Nucleus accumbens (tissue), 56 donors: ENCODE measurements at regions not wholly inside any gene's neighbourhood (a gene's known extent, or its start where the extent isn't known, plus 50 kb on each side); places are given as distances from the start of the nearest gene placed in this dataset.

Experiments
- DNase-seq, 56 donors: peaks; one replicate each; lab custom pipeline; 2025; lab: John Stamatoyannopoulos, UW

DNA sequence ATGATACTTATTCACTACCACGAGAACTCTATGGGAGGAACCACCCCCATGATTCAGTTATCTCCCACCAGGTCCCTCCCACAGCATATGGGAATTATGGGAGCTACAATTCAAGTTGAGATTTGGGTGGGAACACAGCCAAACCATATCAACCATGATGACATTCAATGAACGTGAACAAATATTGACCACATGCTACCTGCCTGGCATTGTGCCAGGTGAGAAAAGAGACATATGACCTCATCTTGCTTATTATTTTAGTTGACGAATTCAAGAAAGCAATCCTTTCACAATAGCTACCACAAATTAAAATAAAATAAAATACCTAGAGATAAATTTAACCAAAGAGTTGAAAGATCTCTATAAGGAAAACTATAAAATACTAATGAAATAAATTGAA lies 286.5 kb upstream of the CRIM1 start:
- no peak for DNase-seq

DNA sequence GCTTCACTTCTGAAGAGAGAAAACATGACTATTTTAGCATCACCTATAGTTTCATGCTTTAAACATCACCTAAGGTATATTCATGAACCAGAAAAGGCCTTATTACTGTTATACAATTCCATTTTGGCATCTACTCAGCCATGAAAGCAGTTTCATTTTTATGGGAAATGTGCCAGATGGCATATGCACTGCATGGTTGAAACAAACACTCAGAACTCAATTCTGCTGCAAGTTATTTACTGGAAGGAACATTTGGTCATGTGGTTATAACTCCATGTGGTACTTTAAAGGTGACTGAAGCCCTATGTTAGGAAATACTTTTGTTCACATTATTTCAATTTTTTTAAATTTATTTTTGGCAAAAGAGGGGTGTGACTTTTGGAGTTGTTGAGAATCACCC lies 287.5 kb upstream of the CRIM1 start:
- no peak for DNase-seq

DNA sequence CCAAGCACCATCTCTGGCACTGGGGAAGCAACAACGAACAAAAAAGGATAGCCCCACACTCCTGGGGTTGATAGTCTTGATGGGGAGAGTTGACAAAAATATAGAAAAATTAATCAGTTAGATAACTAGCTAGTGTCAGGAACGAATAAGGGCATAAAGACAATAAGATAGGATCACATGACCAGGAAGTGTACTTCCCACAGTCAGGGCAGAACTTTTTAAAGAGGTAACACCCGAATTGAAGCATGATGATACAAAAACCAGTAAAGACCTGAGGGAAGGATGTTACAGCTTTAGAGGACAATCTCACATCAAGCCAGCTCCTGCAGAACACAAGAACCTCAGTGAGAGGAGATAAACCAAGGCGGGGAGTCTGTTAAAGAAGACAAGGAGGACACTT lies 295.4 kb upstream of the CRIM1 start:
- DNase-seq = no peak

DNA sequence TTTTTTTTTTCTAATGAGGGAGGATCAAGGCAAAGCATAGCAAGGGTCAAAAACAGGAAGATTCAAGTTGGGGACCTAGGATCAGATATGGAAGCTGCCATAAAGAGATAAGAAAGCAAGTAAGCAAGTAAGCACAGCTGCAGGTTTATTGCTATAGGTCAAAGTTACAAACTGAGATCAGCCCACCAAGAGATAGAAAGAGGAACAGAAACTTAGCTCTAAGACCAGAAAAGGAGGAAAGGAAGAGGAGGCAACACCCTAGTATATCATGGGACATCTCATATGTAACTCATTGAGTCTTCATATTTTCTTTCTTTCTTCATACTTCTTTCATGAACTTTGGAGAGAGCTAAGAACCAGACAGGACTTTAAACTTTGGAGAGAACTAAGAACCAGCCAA lies 295.9 kb upstream of the CRIM1 start:
- no peak for DNase-seq

DNA sequence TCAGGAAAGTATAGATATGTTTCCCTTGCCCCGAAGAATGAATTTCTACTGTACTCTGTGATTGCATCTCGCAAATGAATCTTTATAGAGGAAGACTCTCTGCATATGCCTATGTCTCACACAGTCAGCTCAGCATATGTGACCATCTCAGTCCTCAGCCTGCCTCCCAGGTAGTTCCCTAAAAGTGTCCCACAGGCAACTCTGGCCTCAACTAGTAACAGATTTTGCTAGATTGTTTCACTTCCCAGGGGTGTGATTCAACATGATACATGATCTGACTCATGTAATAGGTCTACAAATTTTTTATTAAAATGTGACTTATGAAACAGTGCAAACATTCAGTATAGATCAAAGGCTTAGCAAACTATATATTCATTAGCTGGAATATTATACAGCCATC lies 296.6 kb upstream of the CRIM1 start:
- DNase-seq = no peak

- no peak for DNase-seq
Observed at GRCh38 chr2:36058076-36058475, 297.5 kb upstream of the CRIM1 start.

- DNase-seq = no peak
Observed at GRCh38 chr2:36052819-36053218, 302.8 kb upstream of the CRIM1 start.

- DNase-seq = no peak
Observed at GRCh38 chr2:36044411-36044810, 311.2 kb upstream of the CRIM1 start.

- no peak for DNase-seq
Observed at GRCh38 chr2:36035137-36035536, 320.4 kb upstream of the CRIM1 start.

- DNase-seq = no peak
Observed at GRCh38 chr2:36032046-36032445, 323.5 kb upstream of the CRIM1 start.

GRCh38 chr2:36031471-36031870 lies 324.1 kb upstream of the CRIM1 start:
- DNase-seq = no peak

DNA sequence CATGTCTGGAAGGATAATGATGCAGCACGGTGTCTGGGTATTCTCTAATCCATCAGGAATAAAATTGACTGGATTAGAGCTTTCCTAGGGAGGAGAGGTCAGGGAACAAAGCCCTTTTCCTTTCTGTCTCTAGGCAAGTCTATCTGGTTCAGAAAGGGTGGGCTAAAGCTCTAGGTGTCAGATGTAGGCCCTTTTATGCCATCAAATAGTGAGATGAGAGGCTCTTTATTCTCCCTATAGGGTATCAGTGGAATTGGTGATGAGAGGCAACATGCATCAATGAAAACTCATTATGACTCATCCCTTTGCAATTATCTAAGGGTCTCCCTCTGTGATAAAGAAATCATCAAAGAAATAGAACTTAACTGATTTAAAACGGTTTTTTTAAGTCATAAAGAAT lies 328.0 kb upstream of the CRIM1 start:
- DNase-seq = no peak

DNA sequence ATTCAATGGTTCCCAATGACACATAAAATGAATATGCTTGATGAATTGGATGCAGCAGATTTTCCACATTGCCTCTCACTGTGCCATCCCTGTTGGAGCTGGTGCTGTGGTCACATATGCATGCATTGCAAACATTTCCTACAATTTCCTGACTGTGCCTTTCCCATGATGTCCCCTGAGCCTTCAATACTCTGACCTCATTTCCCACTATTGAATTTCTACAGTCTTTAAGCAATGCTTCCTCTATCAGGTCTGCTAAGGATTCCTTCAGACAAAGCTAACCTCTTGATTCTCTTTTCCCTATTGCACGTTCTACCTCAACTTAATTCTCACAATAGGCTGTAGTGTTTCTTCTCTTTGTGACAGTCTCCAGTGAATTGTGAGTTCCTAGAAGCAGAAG lies 342.5 kb upstream of the CRIM1 start:
- DNase-seq = no peak

DNA sequence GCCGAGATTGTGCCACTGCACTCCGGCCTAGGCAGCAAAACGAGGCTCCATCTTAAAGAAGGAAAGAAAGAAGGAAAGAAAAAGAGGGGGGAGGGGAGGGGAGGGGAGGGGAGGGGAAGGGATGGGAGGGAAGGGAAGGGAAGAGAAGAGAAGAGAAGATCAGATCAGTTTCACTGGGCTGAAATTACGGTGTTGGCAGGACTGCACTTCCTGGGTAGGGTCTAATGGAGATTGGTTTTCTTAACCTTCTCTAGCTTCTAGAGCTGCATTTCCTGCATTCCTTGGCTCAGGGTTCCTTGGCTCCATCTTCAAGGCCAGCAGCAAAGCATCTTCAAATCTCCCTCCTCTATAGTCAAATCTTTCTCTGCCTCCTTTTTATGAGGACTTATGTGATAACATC lies 349.1 kb upstream of the CRIM1 start:
- no peak for DNase-seq

DNA sequence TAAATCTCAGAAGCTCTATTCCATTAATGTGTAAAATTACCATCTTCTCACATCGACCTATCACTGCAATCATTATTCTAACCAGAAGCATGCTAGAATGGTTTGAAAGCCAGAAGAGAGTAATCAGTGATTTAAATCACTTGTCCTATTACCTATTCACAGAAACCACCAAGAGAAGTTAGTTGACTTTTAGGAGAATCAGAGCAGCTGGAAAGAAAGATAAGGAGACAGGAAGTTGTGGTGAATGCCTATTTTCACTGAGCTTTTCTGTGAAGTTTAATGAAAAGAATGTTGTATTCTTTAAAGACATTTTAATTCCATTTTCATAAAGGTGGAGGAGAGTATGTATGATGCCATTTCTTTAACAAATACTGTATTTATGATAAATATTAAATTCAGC lies 352.6 kb upstream of the CRIM1 start:
- DNase-seq = no peak

DNA sequence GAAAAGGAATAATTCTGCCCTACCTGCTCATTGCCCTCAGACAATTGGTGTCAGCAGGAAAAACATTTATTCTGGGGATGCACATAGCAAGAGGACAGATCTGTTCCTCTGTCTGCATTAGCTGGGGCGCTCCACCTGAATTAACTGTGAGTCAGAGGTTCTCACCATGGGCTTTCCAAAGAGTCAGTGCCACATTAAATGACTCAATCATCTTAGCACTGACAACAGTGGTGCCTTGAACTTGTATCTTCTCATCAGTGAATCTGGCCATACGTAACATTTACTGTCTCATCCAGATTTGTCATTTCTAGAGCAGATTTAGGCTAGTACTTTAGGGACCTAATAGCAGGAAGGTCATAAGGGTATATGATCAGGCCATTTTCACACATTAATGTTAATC lies 358.1 kb upstream of the CRIM1 start:
- no peak for DNase-seq

- DNase-seq = peak in 1 of 56 donors; percentile 3
Observed at GRCh38 chr2:35989503-35989902, 366.1 kb upstream of the CRIM1 start.

- no peak for DNase-seq
Observed at GRCh38 chr2:35989040-35989439, 366.5 kb upstream of the CRIM1 start.

DNA sequence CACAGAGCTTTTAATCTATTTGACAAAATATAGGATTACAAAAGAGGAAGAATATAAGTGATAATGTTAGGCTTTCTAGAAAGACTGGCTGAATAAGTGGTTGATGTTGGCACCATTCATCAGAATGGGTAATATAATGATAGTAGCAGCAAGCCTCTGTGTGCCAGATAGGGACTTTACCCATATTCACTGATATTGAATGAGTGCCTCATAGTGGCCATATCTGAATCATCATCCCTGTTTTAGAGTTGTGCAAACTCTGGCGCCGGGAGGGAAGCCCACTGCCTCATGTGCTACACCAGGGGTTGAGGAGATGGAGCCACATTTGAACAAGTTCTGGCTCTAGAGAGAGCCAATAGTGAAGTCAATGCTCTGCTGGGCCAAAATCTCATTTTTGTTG lies 368.7 kb upstream of the CRIM1 start:
- no peak for DNase-seq

GRCh38 chr2:35978218-35978617 lies 377.4 kb upstream of the CRIM1 start:
- no peak for DNase-seq

- DNase-seq = peak in 1 of 56 donors; percentile 2
Observed at GRCh38 chr2:35976611-35977010, 379.0 kb upstream of the CRIM1 start.

GRCh38 chr2:35973737-35974132 lies 381.8 kb upstream of the CRIM1 start:
- DNase-seq = no peak

GRCh38 chr2:35973132-35973736 lies 382.3 kb upstream of the CRIM1 start:
- peak in 4 of 56 donors; percentile 0 to 9 (median 2) for DNase-seq
